ENCODE measurements at regions not wholly inside any gene's neighbourhood (a gene's known extent, or its start where the extent isn't known, plus 50 kb on each side); places are given as distances from the start of the nearest gene placed in this dataset.

DNA sequence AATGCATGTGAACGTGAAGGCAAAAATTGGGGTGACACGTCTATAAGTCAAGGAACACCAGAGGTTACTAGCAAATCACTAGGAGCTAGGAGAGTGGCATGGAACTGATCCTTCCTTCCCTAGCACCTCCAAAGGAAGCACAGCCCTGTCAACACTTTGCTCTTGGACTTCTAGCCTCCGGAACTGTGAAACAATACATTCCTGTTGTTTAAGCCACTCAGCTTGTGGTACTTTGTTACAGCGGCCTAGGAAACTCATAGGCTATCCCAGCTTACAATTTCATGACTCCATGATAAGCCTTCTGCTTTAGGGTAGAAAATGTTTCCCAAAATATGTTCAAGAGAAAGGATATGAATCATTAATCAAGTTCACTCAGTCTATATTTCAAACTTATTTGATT is 798.1 kb downstream of the DCDC2C start:
- Mint-ChIP-seq H3K4me3 (no peak overlapping the region), H3K4me1 (ENCODE audit: low read depth) (no peaks in the 10 kb centered on the region), H3K9me3 (ENCODE audit: low read depth) (peaks cover 5% of the 10 kb centered on the region), H3K27ac (no peak overlapping the region), H3K27me3 (no peaks in the 10 kb centered on the region), H3K36me3 (no peaks in the 10 kb centered on the region)

DNA sequence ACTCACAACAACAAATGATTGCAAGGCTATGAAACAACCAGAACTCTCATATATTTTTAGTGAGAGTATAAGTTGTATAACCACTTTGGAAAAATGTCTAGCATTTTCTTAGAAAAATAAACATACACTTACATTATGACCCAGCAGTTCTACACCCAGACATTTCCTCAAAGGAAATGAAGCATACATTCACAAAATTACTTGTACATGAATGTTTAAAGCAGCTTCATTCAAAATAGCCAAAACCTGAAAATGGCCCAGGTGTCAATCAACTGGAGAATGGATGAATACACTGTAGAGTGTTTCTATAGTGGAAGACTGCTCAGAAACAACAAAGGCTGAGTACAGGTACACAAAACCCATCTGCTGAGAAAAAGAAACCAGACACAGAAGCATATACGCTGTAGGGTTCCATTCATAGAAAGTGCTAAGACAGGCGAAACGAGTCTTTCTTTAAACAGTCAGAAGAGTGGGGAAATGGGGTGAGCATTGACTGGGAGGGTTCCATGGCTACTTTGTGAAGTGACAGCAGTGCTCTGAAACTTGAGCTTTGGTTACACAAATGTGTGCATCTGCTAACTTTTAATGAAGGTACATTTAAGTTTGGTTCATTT is 799.0 kb downstream of the DCDC2C start:
- Mint-ChIP-seq H3K9me3 (ENCODE audit: low read depth) (peaks cover 5% of the 10 kb centered on the region), H3K4me1 (ENCODE audit: low read depth) (no peaks in the 10 kb centered on the region), H3K36me3 (no peaks in the 10 kb centered on the region), H3K27me3 (no peaks in the 10 kb centered on the region), H3K27ac (no peak overlapping the region), H3K4me3 (no peak overlapping the region)

DNA sequence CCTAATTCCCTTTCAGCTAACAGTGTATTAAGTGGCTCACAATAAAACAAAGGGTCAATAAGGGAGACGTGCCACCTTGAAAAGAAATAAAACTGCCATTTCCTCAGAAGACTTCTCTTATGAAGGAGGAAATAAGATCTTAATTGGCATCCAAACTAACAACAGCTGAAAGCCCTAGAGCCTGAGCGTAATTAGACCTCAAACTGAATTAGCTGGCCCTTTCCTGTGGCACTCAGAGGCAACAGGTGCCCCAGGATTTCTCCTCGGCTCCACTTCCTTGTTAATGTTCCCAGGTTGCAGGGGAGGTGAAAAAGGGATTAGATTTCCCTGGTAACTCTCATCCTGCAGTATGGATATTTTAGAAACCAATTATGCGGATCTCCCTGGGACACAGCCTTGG is 804.3 kb downstream of the DCDC2C start:
- no peak overlapping the region for H3K4me3 Mint-ChIP-seq
- H3K9me3 Mint-ChIP-seq (ENCODE audit: low read depth): peaks cover 13% of the 10 kb centered on the region

DNA sequence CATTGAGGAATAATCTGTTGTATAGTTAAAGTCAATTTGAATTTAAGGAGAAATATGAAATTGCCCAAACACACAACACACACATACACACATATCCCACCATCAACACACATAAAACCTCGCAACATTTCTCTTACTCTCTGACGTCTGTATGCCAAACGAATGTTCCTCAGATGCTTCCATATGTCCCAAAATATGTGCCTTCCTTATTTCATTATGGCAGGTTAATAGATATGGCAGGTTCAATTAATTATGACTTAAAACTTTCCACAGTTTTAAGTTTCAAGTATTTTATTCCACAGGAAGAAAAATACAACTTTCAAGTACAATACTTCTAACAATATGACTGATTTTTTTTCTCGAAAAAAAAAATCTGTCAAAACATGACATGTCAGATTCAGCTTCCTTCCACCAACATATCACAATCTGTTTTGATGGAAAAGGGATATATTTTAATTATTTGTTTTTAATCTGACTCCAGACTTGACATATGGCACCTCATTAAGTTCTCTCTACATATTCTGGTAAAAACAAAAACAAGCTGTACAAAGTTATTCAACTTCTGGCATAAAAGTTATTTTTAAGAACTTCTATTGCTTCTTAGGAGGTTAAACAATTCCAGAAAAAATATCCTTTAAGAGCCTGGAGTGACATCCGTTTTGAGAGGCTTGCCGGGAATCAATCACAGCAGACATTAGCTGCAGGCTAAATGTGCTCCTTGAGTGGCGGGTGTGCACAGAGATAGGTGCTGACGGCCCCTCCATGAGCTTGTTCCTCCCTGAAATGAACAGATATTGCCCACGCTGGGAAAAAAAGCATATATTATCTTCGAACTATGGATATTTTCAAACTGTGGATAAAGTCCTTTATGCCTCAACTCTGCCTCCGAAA is 812.7 kb downstream of the DCDC2C start:
- H3K4me3 Mint-ChIP-seq: no peak overlapping the region
- no peaks in the 10 kb centered on the region for H3K4me1 Mint-ChIP-seq (ENCODE audit: low read depth)
- no peak overlapping the region for H3K27ac Mint-ChIP-seq
- H3K9me3 Mint-ChIP-seq (ENCODE audit: low read depth): peaks cover 7% of the 10 kb centered on the region
- no peaks in the 10 kb centered on the region for H3K27me3 Mint-ChIP-seq
- no peaks in the 10 kb centered on the region for H3K36me3 Mint-ChIP-seq

More for the DNA sequence above, 804.3 kb downstream of the DCDC2C start:
- Mint-ChIP-seq H3K27me3 (no peaks in the 10 kb centered on the region), H3K36me3 (no peaks in the 10 kb centered on the region), H3K4me1 (ENCODE audit: low read depth) (no peaks in the 10 kb centered on the region), H3K27ac (no peak overlapping the region)

DNA sequence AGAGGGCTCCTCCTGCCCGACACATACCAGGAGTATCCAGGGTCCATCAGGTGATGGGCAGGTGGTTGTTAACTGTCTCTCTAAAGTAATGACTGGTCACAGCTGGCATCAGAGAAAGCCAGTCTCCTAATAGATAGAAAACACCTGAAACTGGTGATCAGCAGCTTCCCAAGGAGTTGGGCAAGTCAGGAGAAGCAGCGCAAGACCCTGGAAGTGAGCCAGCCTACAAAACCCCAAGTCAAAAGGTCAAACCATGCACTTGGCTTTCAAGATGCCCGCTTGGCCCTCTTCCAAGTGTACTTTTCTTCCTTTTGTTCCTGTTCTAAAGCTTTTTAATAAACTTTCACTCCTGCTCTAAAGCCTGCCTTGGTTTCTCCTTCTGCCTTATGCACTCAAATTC is 815.2 kb downstream of the DCDC2C start:
- no peaks in the 10 kb centered on the region for H3K4me1 Mint-ChIP-seq (ENCODE audit: low read depth)
- no peaks in the 10 kb centered on the region for H3K27me3 Mint-ChIP-seq
- H3K9me3 Mint-ChIP-seq (ENCODE audit: low read depth): peaks cover 7% of the 10 kb centered on the region
- no peak overlapping the region for H3K27ac Mint-ChIP-seq
- H3K4me3 Mint-ChIP-seq: no peak overlapping the region
- no peaks in the 10 kb centered on the region for H3K36me3 Mint-ChIP-seq

DNA sequence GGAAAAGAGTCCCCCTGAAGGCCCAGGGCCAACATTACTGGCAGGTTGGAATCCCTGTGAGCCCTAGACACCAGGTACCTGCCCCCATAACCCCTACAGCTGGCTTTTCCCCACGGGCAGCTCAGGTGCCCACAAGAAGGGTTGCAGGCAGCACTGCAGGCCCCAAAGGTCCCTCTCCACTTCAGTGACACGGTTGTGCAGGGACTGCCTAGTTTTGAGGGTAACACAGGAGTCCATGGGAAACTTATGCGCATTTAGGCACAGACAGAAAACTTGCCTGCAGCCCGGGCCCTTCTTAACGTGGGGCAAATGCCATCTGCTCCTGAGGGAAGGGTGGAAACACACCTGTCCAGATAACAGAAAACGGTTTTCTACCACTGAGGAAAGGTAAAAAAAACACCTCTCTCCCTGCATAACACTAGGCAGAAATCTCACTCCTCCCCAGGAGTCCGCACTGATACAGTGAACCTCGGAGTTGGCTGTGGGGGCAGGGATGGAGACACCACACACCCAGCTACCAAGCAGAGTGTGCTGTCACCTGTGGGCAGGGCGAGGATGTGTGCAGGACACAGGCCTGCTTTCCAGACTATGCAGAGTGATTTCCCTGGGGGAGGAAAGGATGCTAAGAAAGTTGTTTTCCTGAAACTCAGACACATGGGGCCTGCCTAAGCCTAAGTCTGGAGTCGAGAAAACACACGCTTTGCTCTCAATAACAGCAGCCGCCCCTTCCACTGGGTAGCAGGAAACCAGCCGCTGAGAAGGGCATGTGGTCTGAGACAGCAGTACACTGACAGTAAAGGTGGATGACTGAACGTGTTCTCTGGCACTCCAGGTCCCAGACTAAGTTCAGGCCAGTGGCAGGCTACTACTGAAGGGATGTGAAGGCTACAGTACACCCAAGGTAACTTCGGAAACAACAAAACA is 819.4 kb downstream of the DCDC2C start:
- peaks cover 7% of the 10 kb centered on the region for H3K9me3 Mint-ChIP-seq (ENCODE audit: low read depth)
- H3K27me3 Mint-ChIP-seq: no peaks in the 10 kb centered on the region
- no peak overlapping the region for H3K27ac Mint-ChIP-seq
- H3K4me3 Mint-ChIP-seq: no peak overlapping the region
- no peaks in the 10 kb centered on the region for H3K4me1 Mint-ChIP-seq (ENCODE audit: low read depth)
- H3K36me3 Mint-ChIP-seq: no peaks in the 10 kb centered on the region

DNA sequence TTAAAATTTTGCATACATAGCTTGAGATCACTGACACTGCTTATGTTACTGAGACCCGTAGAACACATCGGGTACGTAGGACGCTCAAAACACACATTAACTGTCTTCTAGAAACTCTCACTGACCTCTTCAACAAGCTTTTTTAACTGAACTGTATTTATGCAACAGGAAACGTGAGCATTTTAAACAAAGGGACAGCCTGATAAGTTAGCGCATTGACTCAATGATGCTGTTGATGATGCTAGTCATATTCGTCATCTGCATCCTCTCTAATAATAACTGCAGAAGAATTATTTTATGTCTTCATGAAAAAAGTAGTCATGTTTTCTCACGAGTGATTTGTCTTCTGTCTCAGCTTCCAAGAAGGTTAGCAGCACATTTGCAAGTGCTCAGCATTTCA is 824.0 kb downstream of the DCDC2C start:
- Mint-ChIP-seq H3K9me3 (ENCODE audit: low read depth) (peaks cover 8% of the 10 kb centered on the region), H3K4me3 (no peak overlapping the region), H3K4me1 (ENCODE audit: low read depth) (no peaks in the 10 kb centered on the region), H3K27ac (no peak overlapping the region), H3K27me3 (no peaks in the 10 kb centered on the region), H3K36me3 (no peaks in the 10 kb centered on the region)

DNA sequence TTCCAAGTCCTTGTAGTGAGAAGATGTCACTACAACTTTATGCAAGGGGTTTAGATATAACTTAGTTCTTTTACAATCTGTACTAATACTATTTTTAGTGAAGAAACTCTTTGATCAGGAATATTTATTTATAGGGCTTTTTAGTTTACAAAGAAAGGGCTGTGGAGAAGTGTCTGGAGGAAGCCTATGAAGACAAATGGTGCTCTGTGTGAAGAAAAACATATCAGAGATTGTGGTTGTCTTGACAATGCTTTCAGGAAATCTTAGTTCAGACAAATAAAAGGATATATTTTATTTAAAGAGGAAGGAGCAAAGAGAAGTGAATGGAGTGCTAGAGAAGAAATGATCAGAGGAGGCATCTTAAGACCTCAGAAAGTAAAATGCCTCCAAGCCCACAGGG is 824.9 kb downstream of the DCDC2C start:
- Mint-ChIP-seq H3K4me1 (ENCODE audit: low read depth) (no peaks in the 10 kb centered on the region), H3K27ac (no peak overlapping the region), H3K9me3 (ENCODE audit: low read depth) (peaks cover 8% of the 10 kb centered on the region), H3K4me3 (no peak overlapping the region), H3K27me3 (no peaks in the 10 kb centered on the region), H3K36me3 (no peaks in the 10 kb centered on the region)

DNA sequence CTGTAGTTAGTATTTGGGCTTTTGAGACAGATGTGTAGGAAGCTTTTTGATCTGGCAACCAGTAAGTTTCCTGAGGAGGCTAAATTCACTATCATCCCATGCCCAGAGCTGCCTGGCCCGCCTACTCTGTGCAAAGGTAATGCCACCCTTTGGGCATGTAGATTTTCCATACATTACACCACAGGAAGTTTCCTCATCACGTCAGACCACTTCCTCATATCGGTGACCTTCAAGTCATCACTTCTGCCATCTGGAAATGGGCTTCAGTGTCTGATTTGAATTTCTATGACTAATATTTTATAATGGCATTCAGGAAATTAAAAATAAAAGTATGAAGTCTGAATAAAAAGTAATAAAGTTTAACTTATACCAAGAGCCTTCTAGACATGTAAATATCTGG is 825.4 kb downstream of the DCDC2C start:
- no peak overlapping the region for H3K4me3 Mint-ChIP-seq
- H3K27me3 Mint-ChIP-seq: no peaks in the 10 kb centered on the region
- no peak overlapping the region for H3K27ac Mint-ChIP-seq
- no peaks in the 10 kb centered on the region for H3K4me1 Mint-ChIP-seq (ENCODE audit: low read depth)
- peaks cover 9% of the 10 kb centered on the region for H3K9me3 Mint-ChIP-seq (ENCODE audit: low read depth)
- no peaks in the 10 kb centered on the region for H3K36me3 Mint-ChIP-seq

DNA sequence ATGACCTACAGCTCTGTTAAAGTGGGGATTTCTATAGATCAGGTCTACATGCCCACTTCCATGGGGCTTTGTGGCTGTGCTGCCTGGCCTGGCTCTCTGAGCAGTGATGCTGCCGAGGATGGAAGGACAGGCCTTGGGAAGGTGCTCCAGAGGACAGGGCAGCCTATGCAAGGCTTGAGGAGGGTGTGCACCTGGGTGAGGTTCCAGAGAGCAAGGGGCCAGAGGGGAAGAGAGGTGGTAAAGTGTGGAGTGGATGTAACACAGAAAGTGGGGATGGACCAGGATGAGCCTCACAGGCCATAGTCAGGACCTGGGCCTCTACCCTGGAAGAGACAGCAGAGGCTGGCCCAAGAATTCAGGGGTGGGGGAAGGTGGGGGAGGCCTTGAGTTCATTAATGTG is 826.4 kb downstream of the DCDC2C start:
- no peaks in the 10 kb centered on the region for H3K4me1 Mint-ChIP-seq (ENCODE audit: low read depth)
- peaks cover 9% of the 10 kb centered on the region for H3K9me3 Mint-ChIP-seq (ENCODE audit: low read depth)
- no peaks in the 10 kb centered on the region for H3K27me3 Mint-ChIP-seq
- H3K27ac Mint-ChIP-seq: no peak overlapping the region
- H3K4me3 Mint-ChIP-seq: no peak overlapping the region
- H3K36me3 Mint-ChIP-seq: no peaks in the 10 kb centered on the region

DNA sequence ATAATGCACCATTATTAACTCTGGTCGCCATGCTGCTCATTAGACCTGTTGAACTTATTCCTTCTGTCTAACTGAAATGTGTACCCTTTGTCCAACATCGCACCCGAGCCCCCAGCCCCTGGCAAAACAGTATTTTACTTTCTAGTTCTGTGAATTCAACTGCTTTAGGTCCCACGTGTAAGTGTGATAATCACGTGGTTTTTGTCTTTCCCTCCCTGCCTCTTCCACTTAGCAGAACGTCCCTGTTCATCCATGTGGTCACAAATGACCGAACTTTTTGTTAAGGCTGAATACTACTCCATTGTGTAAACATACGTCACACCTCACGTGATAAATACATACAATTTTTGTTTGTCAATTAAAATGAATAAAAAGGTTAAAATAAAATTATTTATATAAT is 826.9 kb downstream of the DCDC2C start:
- Mint-ChIP-seq H3K4me3 (no peak overlapping the region), H3K27ac (no peak overlapping the region), H3K4me1 (ENCODE audit: low read depth) (no peaks in the 10 kb centered on the region), H3K9me3 (ENCODE audit: low read depth) (peaks cover 9% of the 10 kb centered on the region), H3K36me3 (no peaks in the 10 kb centered on the region), H3K27me3 (no peaks in the 10 kb centered on the region)

DNA sequence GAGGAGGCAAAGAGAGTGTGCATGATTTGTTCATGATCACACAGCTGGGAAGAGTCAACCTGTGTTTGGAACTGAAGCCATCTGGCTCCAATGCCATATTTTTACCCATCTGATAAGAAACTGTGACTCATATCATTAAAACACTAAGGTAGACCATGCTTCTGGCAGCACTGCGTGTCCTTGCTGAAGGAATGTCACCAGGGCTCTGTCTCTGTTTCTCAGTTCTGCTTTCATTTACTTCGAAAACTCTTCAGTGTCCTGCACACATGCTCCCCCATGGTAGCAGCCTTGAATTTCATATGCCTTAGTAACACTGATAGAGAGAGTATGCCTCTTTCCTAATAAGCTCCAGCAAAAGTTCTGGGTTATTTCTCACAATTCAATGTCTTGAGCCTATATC is 830.4 kb downstream of the DCDC2C start:
- Mint-ChIP-seq H3K27ac (no peak overlapping the region), H3K9me3 (ENCODE audit: low read depth) (peaks cover 18% of the 10 kb centered on the region), H3K4me3 (no peak overlapping the region)

DNA sequence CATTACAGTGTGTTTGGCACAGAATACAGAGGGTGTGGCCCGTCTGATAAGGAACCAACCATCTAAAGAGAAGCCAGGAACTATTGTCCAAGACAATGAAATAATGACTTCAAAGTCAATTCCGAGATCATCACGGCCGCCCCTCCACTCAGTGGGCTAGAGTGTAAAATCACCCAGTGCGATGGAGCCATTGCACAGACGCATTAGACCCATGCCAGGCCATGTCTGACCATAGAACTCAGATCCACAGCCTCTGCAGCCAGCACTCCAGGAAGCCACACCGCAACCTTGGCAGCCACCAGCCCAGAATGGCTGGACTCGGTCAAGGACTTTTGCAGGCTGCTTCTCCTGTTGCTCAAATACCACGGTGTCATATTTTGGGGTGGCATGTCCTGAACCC is 835.7 kb downstream of the DCDC2C start:
- H3K27me3 Mint-ChIP-seq: no peaks in the 10 kb centered on the region
- no peaks in the 10 kb centered on the region for H3K4me1 Mint-ChIP-seq (ENCODE audit: low read depth)
- no peak overlapping the region for H3K27ac Mint-ChIP-seq
- H3K9me3 Mint-ChIP-seq (ENCODE audit: low read depth): peaks cover 17% of the 10 kb centered on the region
- H3K4me3 Mint-ChIP-seq: no peak overlapping the region
- no peaks in the 10 kb centered on the region for H3K36me3 Mint-ChIP-seq

More for the DNA sequence above, 830.4 kb downstream of the DCDC2C start:
- Mint-ChIP-seq H3K4me1 (ENCODE audit: low read depth) (no peaks in the 10 kb centered on the region), H3K27me3 (no peaks in the 10 kb centered on the region), H3K36me3 (no peaks in the 10 kb centered on the region)

DNA sequence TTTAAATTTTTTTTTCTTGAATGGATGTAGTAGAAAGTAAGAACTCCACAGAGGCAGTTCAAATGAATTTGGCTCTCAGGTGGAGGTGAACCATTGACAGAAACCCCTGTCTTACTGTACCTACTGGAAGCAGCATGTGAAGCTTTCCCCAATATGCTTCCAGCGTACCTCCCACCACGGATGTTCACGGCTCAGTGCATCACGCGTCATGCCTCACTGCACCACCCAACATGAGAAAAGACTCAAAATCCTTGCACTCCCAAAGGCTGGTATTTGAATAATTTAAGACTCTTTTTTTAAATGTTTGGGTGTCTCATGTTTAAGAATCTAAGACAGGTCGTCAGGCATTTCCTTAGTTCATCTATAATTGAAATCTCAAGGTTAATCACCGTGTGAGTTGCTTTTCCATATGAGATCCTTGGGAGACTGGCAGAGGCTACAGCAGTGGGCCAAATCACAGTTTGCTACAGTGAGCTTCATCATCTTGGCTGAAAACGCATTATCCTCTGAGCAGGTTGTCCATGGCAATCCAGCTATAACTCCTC is 846.4 kb downstream of the DCDC2C start:
- H3K27me3 Mint-ChIP-seq: no peaks in the 10 kb centered on the region
- no peak overlapping the region for H3K4me3 Mint-ChIP-seq
- H3K4me1 Mint-ChIP-seq (ENCODE audit: low read depth): no peaks in the 10 kb centered on the region
- H3K36me3 Mint-ChIP-seq: no peaks in the 10 kb centered on the region
- peaks cover 11% of the 10 kb centered on the region for H3K9me3 Mint-ChIP-seq (ENCODE audit: low read depth)
- H3K27ac Mint-ChIP-seq: no peak overlapping the region

Data from activated naive CD8-positive, alpha-beta T cell (primary cell).